ENCODE measurements at regions not wholly inside any gene's neighbourhood (a gene's known extent, or its start where the extent isn't known, plus 50 kb on each side); places are given as distances from the start of the nearest gene placed in this dataset.
A peak's percentile ranks its signal among the peaks of the same experiment; 100 is the strongest.

DNA sequence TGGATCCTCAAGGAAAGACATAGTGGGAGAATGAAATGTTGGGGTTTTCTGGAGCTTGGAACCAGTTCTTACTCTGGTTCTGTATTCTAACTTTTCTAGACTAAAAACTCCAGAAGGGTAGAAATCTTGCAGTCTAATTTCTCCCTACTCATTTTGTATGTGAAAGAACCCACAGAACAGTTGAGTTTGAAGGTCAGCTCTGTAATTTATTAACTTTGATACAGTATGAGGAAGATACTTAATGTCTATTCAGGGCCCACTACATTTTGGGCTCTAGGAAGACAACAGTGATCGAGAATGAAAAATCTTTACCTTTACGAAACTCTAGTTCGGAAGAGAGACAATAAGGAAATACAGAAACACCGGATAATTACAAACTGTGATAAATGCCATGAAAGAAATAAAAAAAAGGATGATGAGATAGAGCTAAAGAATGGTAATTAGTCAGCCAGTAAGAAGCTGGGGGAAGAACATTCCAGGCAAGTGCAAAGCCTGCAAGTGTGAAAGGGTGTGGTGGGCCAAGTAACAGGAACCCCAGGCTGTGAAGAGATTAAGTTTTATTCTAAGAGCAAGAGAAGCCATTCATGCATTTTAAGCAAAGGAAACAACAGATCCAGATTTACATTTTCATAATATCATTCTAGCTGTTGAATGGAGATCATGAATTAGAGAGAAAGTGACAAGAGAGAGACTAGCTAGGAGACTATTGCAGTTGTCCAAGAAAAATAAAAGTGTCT lies 159.9 kb upstream of the HMCN1 start:
- no peak for DNase-seq

GRCh38 chr1:185573677-185574076 lies 160.5 kb upstream of the HMCN1 start:
- DNase-seq = no peak

GRCh38 chr1:185573162-185573561 lies 161.0 kb upstream of the HMCN1 start:
- no peak for DNase-seq

DNA sequence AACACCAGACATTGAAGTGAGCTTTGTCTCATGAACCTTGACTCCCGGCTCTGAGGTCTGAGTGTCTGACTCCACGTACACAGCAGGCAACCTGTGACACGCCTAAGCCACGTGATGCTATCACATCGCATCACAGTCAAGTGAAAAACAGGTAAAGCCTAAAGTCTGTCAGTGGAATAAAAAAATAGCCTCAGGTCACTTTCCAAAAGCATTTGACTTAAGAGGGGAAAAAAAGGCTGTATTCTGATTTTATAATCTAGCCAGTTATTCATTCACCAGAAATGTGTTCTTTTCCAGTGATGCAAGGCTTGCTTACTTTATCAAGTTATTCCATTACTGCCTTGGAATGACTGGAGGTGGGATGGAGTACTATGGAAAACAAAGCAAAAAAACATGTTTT lies 163.2 kb upstream of the HMCN1 start:
- DNase-seq = no peak

DNA sequence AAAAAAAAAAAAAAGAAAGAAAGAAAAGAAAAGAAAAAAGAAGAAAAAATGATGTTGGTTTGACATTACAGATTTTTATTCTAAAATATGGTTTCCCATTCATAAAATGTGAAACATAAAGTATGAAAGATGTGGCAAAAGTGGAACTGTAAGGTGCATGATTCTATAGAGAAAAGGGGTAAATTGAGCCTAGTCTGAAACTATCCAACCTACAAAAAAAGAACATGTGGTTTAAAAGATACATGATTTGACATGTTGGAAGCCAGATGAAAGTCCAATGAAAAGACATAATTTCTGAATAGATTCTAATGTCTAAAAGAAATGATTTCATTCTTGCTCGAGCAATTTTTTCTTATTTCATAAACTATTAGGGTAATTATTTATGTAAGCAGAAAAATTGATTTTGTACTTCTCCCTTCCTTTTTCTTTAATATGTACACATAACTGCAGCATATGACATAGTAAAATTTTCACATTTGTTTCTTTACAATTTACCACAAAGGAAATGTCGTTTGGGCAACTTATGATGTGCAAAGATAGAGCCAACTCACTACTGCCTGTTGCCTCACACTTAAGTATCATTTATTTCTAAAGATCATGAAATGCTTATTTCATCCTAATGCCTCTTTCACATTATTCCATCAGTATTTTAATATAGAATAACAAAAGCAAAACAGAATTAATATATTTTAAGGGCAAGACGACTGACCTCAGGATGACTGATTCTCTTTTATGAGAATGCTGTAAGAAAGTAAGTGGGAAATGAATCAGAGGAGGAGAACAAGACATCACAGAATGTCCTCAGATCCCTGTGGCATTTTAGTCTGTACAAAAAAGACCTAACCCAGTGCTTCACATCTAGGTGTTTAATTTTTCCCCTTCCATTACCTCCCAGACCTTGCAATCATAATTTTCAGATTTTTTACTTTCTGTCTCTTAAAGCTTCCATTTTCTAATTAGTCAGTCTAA lies 165.8 kb upstream of the HMCN1 start:
- DNase-seq = no peak

- DNase-seq = peak; percentile 54
Measured at GRCh38 chr1:185567440-185567839, 166.8 kb upstream of the HMCN1 start.

- peak; percentile 96 for DNase-seq
Measured at GRCh38 chr1:185566995-185567394, 167.2 kb upstream of the HMCN1 start.

DNA sequence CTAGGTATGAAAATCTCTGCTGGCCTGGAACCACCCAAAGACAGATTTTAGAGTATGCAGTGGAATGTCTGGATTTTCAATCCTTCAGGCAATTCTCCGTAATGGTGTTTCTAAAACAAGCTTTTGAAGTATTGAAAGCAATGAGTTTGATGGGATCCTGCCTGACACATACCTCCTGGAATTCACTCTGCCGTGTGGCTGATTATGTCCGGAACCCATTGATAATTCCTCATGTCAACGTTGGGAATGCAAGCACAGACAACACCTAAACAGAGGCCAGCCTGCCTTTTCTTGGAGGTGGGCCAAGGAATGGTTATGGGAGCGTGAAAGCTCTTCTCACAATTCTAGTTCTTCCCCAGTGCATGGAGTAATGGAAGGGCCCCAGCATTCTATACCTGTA lies 168.9 kb upstream of the HMCN1 start:
- no peak for DNase-seq

DNA sequence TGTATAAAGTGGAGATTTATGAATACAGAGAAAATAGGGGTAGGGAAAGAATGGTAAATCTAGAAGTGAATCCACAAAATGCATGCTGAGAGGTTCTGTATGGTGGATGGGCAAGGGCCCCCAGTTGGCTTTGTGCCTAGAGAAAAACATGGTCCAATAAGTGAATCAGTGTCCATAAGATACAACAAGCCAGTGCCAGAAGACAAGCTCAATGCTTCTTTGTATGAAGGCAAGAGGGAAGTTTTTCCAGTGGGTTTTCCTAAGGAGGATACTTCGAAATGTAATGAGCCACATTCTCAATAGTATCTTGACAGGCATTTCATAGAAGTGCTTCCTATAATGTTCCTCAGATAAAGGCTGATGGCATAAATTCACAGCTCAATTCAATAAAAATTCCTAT lies 169.4 kb upstream of the HMCN1 start:
- no peak for DNase-seq

DNA sequence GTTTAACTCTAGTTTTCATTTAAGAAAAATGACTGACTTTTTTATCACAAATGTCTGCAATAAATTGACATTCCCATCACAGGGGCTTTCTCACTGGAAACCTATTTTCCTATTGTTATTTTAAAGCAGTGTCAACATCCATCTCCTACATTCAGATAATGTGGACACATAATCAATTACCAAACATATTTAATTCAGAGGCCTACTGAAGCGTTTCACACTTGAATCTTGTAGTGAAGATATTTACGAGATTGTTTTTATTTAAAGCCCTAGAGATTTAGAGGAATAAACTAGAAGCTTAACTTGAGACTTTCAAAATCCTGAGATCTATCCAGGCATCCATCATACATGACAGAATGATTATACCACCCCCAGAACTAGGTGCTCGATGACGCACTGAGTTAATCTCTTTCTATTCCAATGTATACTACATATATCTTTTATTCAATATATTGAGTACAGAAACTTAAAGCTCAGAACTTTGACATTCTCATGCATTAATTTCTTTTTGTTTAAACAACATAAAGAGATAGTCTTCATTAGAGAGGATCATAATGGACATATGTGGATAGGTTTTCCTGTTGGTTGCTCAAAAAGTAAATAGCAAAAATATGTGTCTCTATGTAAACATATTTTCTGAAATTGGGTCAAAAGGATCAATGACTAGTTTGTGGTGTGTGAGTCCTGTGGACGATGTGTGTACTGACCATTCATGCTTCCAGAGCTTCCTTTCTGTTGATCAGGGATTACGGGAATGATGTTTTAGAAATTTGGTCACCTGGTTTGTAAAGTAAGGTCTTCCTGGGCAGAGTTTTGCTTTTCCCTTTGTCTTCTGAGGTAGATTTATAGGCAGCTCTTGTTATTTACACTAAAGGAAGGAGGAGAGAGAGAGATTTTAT lies 171.5 kb upstream of the HMCN1 start:
- no peak for DNase-seq

DNA sequence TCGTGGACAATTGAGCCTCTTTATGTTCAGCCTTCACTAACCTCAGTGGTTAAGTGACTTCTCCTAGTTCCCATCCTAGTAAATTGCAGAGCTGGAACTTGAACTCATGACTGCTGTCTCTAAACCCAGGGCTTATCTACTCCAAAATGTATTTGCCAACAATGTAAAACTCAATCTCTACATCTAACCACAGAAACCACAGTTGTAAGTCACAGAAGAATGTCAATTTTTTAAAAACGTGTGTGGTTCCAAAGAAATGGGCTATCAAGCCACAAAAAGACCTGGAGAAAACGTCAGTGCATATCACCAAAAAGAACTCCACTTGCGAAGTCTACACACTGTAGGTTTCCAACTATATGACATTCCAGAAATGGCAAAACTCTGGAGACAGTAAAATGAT lies 172.6 kb upstream of the HMCN1 start:
- DNase-seq = no peak

- DNase-seq = no peak
Measured at GRCh38 chr1:185560760-185561159, 173.4 kb upstream of the HMCN1 start.

- DNase-seq = peak; percentile 51
Measured at GRCh38 chr1:185559684-185560331, 174.4 kb upstream of the HMCN1 start.

DNA sequence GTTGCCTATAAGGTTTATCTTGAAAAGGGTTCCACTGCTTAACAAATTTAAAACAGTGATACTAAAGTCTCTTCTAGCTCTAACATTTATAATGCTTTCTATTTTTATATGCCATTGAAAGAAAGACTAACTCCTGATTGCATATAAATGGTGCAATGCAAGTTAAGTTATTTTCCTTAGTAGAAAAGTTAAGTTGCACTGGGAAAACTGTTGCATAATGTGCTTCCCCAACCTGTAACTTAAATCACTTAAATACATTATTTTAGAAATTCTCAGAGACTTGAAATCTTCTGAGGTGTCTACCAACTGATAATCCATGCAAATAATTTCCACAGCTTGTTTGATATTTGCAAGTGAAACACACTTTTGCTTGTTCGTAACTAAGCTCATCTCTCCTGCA lies 175.0 kb upstream of the HMCN1 start:
- no peak for DNase-seq

DNA sequence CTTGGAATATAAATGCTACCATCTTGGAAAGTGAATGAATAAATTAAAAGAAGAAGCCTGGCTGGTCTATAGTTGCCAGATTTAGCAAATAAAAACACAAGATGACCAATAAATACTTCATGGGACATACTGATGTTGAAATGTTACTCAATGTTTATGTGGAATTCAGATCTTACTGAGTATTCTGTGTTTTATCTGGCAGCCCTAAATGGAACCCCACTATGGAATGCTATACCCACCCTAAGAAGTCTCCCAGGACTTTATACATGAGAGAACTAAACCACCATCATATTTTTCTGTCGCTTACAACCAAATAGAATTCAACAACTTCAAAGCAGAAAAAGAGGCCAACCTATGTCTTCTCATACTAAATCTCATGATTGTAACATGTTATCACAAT lies 177.6 kb upstream of the HMCN1 start:
- DNase-seq = no peak

DNA sequence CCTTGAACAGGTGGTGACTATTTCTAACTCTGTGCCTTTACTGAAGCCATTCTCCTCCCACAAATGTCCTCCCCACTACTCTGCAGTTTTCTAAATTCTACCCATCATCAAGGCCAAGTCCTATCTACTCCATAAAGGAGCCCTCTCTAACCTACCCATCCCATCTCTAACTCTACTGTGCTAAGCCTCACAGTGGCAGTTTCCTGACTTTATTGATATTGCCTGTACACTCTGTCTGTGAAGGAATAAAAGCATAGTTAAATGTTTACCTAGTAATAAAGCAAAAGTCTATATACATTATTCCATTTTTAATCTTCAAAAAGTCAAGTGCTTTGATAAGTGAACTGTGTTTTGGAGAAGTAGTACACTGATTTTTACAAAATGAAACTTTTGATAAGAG lies 178.4 kb upstream of the HMCN1 start:
- no peak for DNase-seq

- no peak for DNase-seq
Measured at GRCh38 chr1:185551008-185551407, 183.2 kb upstream of the HMCN1 start.

DNA sequence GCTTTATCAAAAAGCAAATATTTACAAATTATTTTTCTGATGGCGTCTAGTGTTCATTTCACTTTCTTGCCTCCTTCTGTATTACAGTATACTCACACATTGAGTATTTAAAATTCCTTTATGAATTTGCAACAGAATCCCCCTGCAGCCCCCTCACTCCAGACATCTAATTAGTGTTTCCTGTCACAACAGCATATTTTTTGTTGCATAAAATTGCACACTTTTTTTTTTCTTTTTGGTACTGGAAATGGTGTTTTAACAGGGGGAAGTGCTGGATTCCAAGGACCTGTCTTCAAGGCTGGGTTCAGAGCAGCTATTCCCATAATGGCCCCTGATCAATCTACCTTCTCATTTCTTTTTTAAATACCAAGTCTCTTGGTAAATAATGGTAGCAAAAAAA lies 184.3 kb upstream of the HMCN1 start:
- no peak for DNase-seq

GRCh38 chr1:185546029-185546428 lies 188.2 kb upstream of the HMCN1 start:
- no peak for DNase-seq

DNA sequence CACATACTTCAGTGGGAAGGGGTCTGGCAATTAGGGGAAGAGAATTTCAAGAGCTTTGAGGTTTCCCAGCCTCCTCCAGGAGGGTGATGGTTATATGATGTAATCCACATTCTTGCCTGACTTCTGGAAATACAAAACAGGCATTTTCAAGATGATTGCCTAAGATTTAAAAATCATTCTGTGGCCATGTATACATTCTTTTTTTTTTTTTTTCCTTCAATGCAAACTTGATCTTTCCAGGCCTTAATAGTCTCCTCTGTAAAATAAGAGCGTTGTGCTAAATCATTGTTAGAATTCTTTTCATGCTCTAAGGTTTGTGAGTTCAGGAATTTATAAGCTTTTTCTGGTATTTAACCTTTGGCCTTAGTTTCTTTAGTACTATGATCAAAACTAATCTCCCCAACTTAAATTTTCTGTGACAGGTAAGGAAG lies 192.3 kb upstream of the HMCN1 start:
- no peak for DNase-seq

DNA sequence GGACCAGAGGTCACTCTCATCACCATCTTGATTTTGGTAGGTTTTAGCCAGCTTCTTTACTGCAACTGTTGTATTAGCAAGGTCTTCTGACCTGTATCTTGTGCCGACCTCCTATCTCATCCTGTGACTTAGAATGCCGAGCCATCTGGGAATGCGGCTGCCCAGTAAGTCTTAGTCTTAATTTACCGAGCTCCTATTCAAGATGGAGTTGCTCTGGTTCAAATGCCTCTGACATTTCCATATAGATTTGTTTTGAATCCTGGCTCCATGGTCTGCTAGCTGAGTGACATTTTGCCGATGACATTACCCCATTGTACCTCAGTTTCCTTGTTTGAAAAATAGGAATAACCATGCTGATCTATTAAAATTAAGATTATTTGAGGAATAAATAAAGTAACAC lies 193.9 kb upstream of the HMCN1 start:
- DNase-seq = no peak

- no peak for DNase-seq
Measured at GRCh38 chr1:185539277-185539943, 194.8 kb upstream of the HMCN1 start.

Measured in DMS53 (cell line).